ENCODE measurements at regions not wholly inside any gene's neighbourhood (a gene's known extent, or its start where the extent isn't known, plus 50 kb on each side); places are given as distances from the start of the nearest gene placed in this dataset.

DNA sequence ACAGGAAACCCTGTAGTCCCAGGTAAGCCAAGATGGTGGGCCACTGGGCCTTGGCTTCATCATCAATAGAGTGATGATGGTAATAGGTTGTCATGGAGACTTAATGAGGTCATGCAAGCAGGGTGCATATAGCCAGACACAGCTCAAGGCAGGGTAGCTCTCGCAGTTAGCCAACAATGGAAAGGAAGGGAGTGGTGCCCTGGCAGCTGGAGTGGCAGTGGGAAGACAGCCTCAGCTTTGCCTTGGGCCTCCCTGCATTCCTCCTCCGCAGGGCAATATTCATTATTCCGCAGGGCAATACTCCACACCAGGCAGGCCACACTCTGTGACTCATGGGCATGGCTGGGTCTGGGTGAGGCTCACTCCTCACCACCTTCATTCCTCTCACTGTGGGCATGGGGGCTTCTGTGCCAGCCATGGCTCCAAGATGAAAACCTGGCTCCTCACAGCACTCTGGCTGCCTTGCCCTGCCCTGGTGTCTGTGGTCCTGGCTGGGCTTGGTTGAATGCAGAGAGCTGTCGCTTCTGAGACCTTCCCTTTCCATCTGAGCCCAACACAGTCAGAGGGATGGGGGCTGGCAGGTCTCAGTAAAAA, 163.1 kb upstream of the PMEPA1 start:
- ATAC-seq: no peak

DNA sequence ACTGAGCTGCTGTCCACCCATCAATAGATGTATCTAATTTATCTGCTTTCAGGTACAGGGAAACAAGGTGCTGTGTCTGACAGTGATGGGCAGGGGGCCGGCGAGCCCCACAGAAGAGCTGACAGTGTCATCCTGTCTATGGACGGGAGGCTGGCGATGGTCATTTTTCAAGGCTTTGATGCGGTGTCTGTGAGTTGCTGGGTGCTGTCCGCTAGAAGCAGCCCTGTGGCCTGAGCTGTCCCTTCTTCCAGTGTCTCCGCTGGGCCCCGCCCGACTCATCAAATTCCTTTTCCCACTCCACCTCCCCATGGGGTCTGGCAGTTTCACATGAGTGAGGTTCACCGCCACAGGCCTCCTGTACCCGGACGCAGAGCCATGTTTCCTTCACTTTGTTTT, 161.4 kb upstream of the PMEPA1 start:
- no peaks in the 10 kb centered on the region for H3K4me1 ChIP-seq (ENCODE audit: control insufficient read depth, insufficient read depth, low read length)
- peaks cover 11 to 21% of the 10 kb centered on the region in 2 donors for H3K27me3 Mint-ChIP-seq (ENCODE audit: low read depth in 2 of 2)
- H3K27me3 ChIP-seq (ENCODE audit: control insufficient read depth, insufficient read depth, low read length): peaks cover 2% of the 10 kb centered on the region
- ATAC-seq (no peak), DNase-seq (no peak)
- H3K9me3 Mint-ChIP-seq: no peaks in the 10 kb centered on the region
- 87% methylated on average over 12 of the region's 12 CpGs for WGBS (ENCODE audit: insufficient coverage)
- TF ChIP-seq, protein P1, sequence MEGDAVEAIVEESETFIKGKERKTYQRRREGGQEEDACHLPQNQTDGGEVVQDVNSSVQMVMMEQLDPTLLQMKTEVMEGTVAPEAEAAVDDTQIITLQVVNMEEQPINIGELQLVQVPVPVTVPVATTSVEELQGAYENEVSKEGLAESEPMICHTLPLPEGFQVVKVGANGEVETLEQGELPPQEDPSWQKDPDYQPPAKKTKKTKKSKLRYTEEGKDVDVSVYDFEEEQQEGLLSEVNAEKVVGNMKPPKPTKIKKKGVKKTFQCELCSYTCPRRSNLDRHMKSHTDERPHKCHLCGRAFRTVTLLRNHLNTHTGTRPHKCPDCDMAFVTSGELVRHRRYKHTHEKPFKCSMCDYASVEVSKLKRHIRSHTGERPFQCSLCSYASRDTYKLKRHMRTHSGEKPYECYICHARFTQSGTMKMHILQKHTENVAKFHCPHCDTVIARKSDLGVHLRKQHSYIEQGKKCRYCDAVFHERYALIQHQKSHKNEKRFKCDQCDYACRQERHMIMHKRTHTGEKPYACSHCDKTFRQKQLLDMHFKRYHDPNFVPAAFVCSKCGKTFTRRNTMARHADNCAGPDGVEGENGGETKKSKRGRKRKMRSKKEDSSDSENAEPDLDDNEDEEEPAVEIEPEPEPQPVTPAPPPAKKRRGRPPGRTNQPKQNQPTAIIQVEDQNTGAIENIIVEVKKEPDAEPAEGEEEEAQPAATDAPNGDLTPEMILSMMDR (IDR thresholded peaks at IDR 0.05): no peak
- no peaks in the 10 kb centered on the region for H3K36me3 ChIP-seq (ENCODE audit: control insufficient read depth, insufficient read depth, low read length)
- H3K4me1 Mint-ChIP-seq: no peaks in the 10 kb centered on the region
- H3K27ac Mint-ChIP-seq: no peak overlapping the region
- H3K27ac ChIP-seq (ENCODE audit: low read length): no peak overlapping the region
- no peaks in the 10 kb centered on the region for H3K36me3 Mint-ChIP-seq
- H3K4me3 ChIP-seq (ENCODE audit: low read length): no peak overlapping the region
- H3K4me3 Mint-ChIP-seq: no peak overlapping the region
- intact Hi-C loops (cut with micrococcal nuclease): no loop called here
- no peaks in the 10 kb centered on the region for H3K9me3 ChIP-seq (ENCODE audit: control insufficient read depth, insufficient read depth, low read length)

More for the DNA sequence above, 163.1 kb upstream of the PMEPA1 start:
- H3K36me3 ChIP-seq (ENCODE audit: control insufficient read depth, insufficient read depth, low read length): no peaks in the 10 kb centered on the region
- Mint-ChIP-seq H3K27ac (no peak overlapping the region), H3K4me3 (no peak overlapping the region), H3K36me3 (no peaks in the 10 kb centered on the region), H3K27me3 (ENCODE audit: low read depth in 2 of 2) (peaks cover 2 to 15% of the 10 kb centered on the region in 2 donors), H3K4me1 (no peaks in the 10 kb centered on the region), H3K9me3 (no peaks in the 10 kb centered on the region)
- 82% methylated on average over 4 of the region's 4 CpGs for WGBS (ENCODE audit: insufficient coverage)
- no peaks in the 10 kb centered on the region for H3K27me3 ChIP-seq (ENCODE audit: control insufficient read depth, insufficient read depth, low read length)
- no peak overlapping the region for H3K27ac ChIP-seq (ENCODE audit: low read length)
- no peak overlapping the region for H3K4me3 ChIP-seq (ENCODE audit: low read length)
- no peak for DNase-seq
- no peaks in the 10 kb centered on the region for H3K4me1 ChIP-seq (ENCODE audit: control insufficient read depth, insufficient read depth, low read length)
- TF ChIP-seq, protein P1 (IDR thresholded peaks at IDR 0.05): no peak
- intact Hi-C loops (cut with micrococcal nuclease): no loop called here
- H3K9me3 ChIP-seq (ENCODE audit: control insufficient read depth, insufficient read depth, low read length): no peaks in the 10 kb centered on the region

DNA sequence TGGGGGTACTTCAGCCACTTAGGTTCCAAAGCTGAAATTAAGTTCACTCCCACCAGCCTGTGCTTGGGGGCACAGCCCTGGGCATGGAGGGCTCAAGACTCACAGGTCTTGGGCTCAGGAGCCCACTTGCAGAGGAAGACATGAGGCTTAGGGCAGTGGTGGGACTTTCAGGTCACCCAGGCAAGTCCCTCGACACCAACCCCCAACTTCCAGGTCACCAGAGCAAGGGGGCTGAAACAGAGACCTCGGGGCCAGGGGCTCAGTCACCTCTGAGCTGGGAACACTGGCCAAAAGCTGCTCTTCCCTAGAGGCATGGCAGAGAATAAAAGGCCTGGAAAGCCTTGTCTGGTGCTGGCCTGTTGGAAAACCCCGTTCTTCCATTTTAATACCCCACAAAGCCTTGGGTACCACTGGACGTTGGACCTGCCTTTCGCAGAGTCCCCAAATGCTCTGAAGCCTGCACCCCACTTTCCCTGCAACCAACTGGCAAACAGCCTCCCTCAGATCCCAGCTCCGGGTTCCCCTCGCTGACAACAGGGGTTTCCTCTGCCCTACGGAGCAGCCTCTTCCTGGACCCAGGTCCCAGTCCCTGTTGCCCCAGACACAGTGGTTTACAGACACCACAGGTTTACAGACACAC, 160.9 kb upstream of the PMEPA1 start:
- no peaks in the 10 kb centered on the region for H3K36me3 ChIP-seq (ENCODE audit: control insufficient read depth, insufficient read depth, low read length)
- no peaks in the 10 kb centered on the region for H3K9me3 ChIP-seq (ENCODE audit: control insufficient read depth, insufficient read depth, low read length)
- Mint-ChIP-seq H3K27ac (no peak overlapping the region), H3K4me3 (no peak overlapping the region), H3K27me3 (ENCODE audit: low read depth in 2 of 2) (peaks cover 16 to 26% of the 10 kb centered on the region in 2 donors), H3K36me3 (no peaks in the 10 kb centered on the region), H3K4me1 (peaks cover 0 to under 1% of the 10 kb centered on the region in 2 donors), H3K9me3 (no peaks in the 10 kb centered on the region)
- H3K27me3 ChIP-seq (ENCODE audit: control insufficient read depth, insufficient read depth, low read length): peaks cover 2% of the 10 kb centered on the region
- TF ChIP-seq, protein P1 (IDR thresholded peaks at IDR 0.05): no peak
- ATAC-seq (no peak), DNase-seq (no peak)
- H3K4me1 ChIP-seq (ENCODE audit: control insufficient read depth, insufficient read depth, low read length): no peaks in the 10 kb centered on the region
- no peak overlapping the region for H3K4me3 ChIP-seq (ENCODE audit: low read length)
- 79% methylated on average over 8 of the region's 8 CpGs for WGBS (ENCODE audit: insufficient coverage)
- no peak overlapping the region for H3K27ac ChIP-seq (ENCODE audit: low read length)
- intact Hi-C loops (cut with micrococcal nuclease): no loop called here

DNA sequence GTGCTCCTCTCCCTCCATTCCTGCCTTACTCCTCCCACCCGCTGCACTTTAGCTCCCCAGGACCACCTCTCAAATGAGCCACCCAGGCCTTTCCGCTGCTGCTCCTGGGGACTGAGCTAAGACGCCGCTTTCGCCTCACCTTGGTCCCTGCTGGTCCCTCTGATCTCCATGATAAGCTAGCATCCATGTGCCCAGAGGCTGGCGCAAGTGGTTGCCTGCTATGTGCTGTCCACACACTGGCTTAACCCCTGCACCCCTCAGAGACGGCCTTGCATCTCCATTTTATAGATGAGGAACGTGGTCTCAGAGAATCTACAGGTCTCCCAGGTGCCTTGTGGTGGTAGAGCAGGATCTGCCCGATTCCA, 160.1 kb upstream of the PMEPA1 start:
- Histone ChIP-seq H3K9me3 (ENCODE audit: control insufficient read depth, insufficient read depth, low read length) (no peaks in the 10 kb centered on the region), H3K27me3 (ENCODE audit: control insufficient read depth, insufficient read depth, low read length) (peaks cover 2% of the 10 kb centered on the region), H3K36me3 (ENCODE audit: control insufficient read depth, insufficient read depth, low read length) (no peaks in the 10 kb centered on the region), H3K27ac (ENCODE audit: low read length) (no peak overlapping the region), H3K4me3 (ENCODE audit: low read length) (no peak overlapping the region), H3K4me1 (ENCODE audit: control insufficient read depth, insufficient read depth, low read length) (no peaks in the 10 kb centered on the region)
- WGBS (ENCODE audit: insufficient coverage): 75% methylated on average over 9 of the region's 9 CpGs
- Mint-ChIP-seq H3K36me3 (no peaks in the 10 kb centered on the region), H3K27ac (no peak overlapping the region), H3K9me3 (no peaks in the 10 kb centered on the region), H3K4me1 (peaks cover 0 to 7% of the 10 kb centered on the region in 2 donors), H3K4me3 (no peak overlapping the region), H3K27me3 (ENCODE audit: low read depth in 2 of 2) (peaks cover 23 to 34% of the 10 kb centered on the region in 2 donors)
- intact Hi-C loops (cut with micrococcal nuclease): no loop called here
- ATAC-seq (no peak), DNase-seq (no peak)
- TF ChIP-seq, protein P1 (IDR thresholded peaks at IDR 0.05): no peak

Measured in natural killer cell (primary cell).